Fibroblast of pulmonary artery (primary cell): ENCODE measurements at regions not wholly inside any gene's neighbourhood (a gene's known extent, or its start where the extent isn't known, plus 50 kb on each side); places are given as distances from the start of the nearest gene placed in this dataset.

ENCODE experiments used
- DNase-seq: peaks from one replicate; pipeline ENCODE4 v3.0.0-alpha.2; 2010; ENCODE audit warnings: low read depth
- H3K4me3 ChIP-seq: replicated peaks from 2 replicates; pipeline ENCODE4 v1.5.1; 2011; ENCODE audit warnings: low read depth, mild to moderate bottlenecking, control low read depth, low read length, moderate library complexity
- CTCF ChIP-seq: IDR thresholded peaks from 2 replicates; pipeline ENCODE4 v1.5.1; 2011; ENCODE audit warnings: mild to moderate bottlenecking, control low read depth, low read length, inconsistent platforms; ENCODE audit errors: missing control alignments

GRCh38 chr1:83756984-83757717 lies 241.8 kb downstream of the TTLL7 start:
- TF ChIP-seq CTCF: no peak
- DNase-seq: no peak
- H3K4me3 ChIP-seq: no peak overlapping the region

- DNase-seq: no peak
- no peak overlapping the region for H3K4me3 ChIP-seq
- no peak for TF ChIP-seq CTCF
Observed at GRCh38 chr1:83751602-83752001, 247.3 kb downstream of the TTLL7 start.

- no peak overlapping the region for H3K4me3 ChIP-seq
- TF ChIP-seq CTCF: no peak
Observed at GRCh38 chr1:83750201-83750600, 248.7 kb downstream of the TTLL7 start.

GRCh38 chr1:83747853-83748482 lies 251.0 kb downstream of the TTLL7 start:
- no peak for TF ChIP-seq CTCF

More at GRCh38 chr1:83750201-83750600, 248.7 kb downstream of the TTLL7 start:
- DNase-seq: no peak

GRCh38 chr1:83746234-83746633 lies 252.7 kb downstream of the TTLL7 start:
- TF ChIP-seq CTCF: no peak
- no peak overlapping the region for H3K4me3 ChIP-seq
- DNase-seq: no peak

More at GRCh38 chr1:83747853-83748482, 251.0 kb downstream of the TTLL7 start:
- H3K4me3 ChIP-seq: no peak overlapping the region
- DNase-seq: no peak

GRCh38 chr1:83742446-83742845 lies 256.5 kb downstream of the TTLL7 start:
- H3K4me3 ChIP-seq: no peak overlapping the region
- no peak for TF ChIP-seq CTCF
- DNase-seq: no peak
